ENCODE measurements at regions not wholly inside any gene's neighbourhood (a gene's known extent, or its start where the extent isn't known, plus 50 kb on each side); places are given as distances from the start of the nearest gene placed in this dataset.

- H3K27me3 ChIP-seq = peaks cover under 1% of the 10 kb centered on the region
- no peaks in the 10 kb centered on the region for H3K4me1 ChIP-seq
- H3K4me3 ChIP-seq (ENCODE audit: low read depth, low read length) = no peak overlapping the region
- DNase-seq = no peak
- TF ChIP-seq, protein P1, sequence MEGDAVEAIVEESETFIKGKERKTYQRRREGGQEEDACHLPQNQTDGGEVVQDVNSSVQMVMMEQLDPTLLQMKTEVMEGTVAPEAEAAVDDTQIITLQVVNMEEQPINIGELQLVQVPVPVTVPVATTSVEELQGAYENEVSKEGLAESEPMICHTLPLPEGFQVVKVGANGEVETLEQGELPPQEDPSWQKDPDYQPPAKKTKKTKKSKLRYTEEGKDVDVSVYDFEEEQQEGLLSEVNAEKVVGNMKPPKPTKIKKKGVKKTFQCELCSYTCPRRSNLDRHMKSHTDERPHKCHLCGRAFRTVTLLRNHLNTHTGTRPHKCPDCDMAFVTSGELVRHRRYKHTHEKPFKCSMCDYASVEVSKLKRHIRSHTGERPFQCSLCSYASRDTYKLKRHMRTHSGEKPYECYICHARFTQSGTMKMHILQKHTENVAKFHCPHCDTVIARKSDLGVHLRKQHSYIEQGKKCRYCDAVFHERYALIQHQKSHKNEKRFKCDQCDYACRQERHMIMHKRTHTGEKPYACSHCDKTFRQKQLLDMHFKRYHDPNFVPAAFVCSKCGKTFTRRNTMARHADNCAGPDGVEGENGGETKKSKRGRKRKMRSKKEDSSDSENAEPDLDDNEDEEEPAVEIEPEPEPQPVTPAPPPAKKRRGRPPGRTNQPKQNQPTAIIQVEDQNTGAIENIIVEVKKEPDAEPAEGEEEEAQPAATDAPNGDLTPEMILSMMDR (IDR thresholded peaks at IDR 0.05; ENCODE audit: low read depth, low read length) = no peak
- no peaks in the 10 kb centered on the region for H3K36me3 ChIP-seq
- no peaks in the 10 kb centered on the region for H3K9me3 ChIP-seq
Observed at GRCh38 chr5:88544671-88545070, 276.0 kb upstream of the TMEM161B start.

GRCh38 chr5:88544136-88544645, 275.5 kb upstream of the TMEM161B start:
- Histone ChIP-seq H3K36me3 (no peaks in the 10 kb centered on the region), H3K4me3 (ENCODE audit: low read depth, low read length) (no peak overlapping the region), H3K4me1 (no peaks in the 10 kb centered on the region), H3K9me3 (no peaks in the 10 kb centered on the region), H3K27me3 (peaks cover 6% of the 10 kb centered on the region)
- TF ChIP-seq, protein P1 (IDR thresholded peaks at IDR 0.05; ENCODE audit: low read depth, low read length) = no peak
- DNase-seq = no peak

DNA sequence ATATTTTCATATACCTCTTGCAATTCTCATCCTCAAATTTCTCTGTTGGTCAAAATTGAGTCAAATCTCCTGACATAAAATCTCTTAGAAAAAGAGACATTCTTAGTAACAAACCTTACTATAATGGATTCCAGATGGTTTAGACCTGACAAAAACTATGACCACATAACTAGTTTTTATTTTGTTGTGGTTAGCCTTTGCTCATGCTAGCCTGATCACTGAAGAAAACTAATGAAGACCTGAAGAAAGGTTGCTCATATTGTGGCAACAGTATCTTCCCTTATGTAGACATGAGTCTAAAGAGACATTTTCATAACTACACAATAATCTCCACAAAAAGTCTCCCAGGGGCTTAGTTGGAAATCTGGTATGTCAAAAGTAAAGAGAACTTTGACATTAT, 274.1 kb upstream of the TMEM161B start:
- Histone ChIP-seq H3K36me3 (no peaks in the 10 kb centered on the region), H3K4me1 (no peaks in the 10 kb centered on the region), H3K4me3 (ENCODE audit: low read depth, low read length) (no peak overlapping the region), H3K9me3 (no peaks in the 10 kb centered on the region), H3K27me3 (peaks cover 15% of the 10 kb centered on the region)
- DNase-seq = no peak
- TF ChIP-seq, protein P1 (IDR thresholded peaks at IDR 0.05; ENCODE audit: low read depth, low read length) = no peak

GRCh38 chr5:88540471-88541115, 271.9 kb upstream of the TMEM161B start:
- TF ChIP-seq, protein P1 (IDR thresholded peaks at IDR 0.05; ENCODE audit: low read depth, low read length) = no peak
- no peak for DNase-seq
- H3K9me3 ChIP-seq = no peaks in the 10 kb centered on the region
- H3K36me3 ChIP-seq = no peaks in the 10 kb centered on the region
- H3K4me3 ChIP-seq (ENCODE audit: low read depth, low read length) = no peak overlapping the region
- no peaks in the 10 kb centered on the region for H3K4me1 ChIP-seq
- peaks cover 15% of the 10 kb centered on the region for H3K27me3 ChIP-seq

DNA sequence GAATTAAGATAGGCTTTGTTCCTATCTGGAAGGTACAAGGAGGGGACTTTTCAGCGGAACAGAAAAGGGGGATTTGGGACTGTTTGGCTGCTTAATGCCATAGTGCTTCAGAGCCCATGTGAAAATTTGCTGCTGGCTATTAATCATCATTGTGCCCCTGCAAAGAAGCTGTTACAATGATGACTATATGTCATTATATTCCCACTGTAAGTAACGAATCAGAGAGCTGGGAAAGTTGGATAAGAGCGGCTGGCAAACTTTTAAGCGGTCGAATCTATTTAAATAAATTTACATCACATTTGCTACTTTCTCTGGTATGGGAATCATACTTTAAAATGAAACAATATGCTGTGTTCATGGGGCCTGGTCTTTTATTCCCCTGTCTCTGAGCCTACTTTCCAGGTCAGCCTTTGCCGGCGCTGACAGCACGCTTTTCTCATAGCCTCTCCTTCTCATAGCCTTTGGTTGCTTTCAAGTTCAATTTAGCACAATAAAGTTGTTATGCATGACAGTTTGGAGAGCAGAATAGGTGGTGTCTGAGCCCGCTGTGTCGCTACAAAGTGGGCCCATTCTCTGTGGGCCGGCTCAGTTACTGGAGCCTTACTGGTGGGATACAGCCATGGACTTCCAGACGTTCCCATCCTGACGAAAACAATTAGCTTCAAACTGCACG, 271.2 kb upstream of the TMEM161B start:
- Histone ChIP-seq H3K27me3 (peaks cover 15% of the 10 kb centered on the region), H3K36me3 (no peaks in the 10 kb centered on the region), H3K4me1 (no peaks in the 10 kb centered on the region), H3K9me3 (no peaks in the 10 kb centered on the region), H3K4me3 (ENCODE audit: low read depth, low read length) (no peak overlapping the region)
- DNase-seq = no peak
- TF ChIP-seq, protein P1 (IDR thresholded peaks at IDR 0.05; ENCODE audit: low read depth, low read length) = no peak

GRCh38 chr5:88539026-88539425, 270.4 kb upstream of the TMEM161B start:
- H3K27me3 ChIP-seq = peaks cover 15% of the 10 kb centered on the region

More at GRCh38 chr5:88539026-88539425, 270.4 kb upstream of the TMEM161B start:
- H3K9me3 ChIP-seq = no peaks in the 10 kb centered on the region
- no peak for DNase-seq
- H3K36me3 ChIP-seq = no peaks in the 10 kb centered on the region
- no peak overlapping the region for H3K4me3 ChIP-seq (ENCODE audit: low read depth, low read length)
- TF ChIP-seq, protein P1 (IDR thresholded peaks at IDR 0.05; ENCODE audit: low read depth, low read length) = no peak
- no peaks in the 10 kb centered on the region for H3K4me1 ChIP-seq
